ENCODE measurements at regions not wholly inside any gene's neighbourhood (a gene's known extent, or its start where the extent isn't known, plus 50 kb on each side); places are given as distances from the start of the nearest gene placed in this dataset.

DNA sequence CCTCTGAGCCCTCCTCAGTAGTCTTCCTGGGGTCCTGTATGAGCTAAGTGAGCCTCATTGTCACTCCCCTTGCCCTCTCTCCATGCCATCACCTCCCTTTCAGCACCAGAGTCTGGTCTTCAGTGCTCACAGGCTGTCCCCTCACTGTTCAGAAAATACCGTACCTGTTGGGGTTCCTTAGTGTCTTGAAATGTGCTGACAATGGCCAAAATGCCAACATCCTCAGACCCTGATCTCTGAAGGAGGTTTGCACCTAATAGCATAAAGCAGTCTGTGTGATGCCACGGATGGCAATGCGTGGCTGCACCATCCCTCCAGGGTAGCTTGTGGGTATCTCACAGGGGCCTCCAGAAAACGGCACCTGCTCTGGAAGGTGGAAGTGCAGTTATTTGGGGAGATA lies 301.0 kb upstream of the TLE3 start:
- Histone ChIP-seq H3K36me3 (no peaks in the 10 kb centered on the region), H3K27ac (no peak overlapping the region), H3K4me3 (no peak overlapping the region), H3K4me1 (peaks cover 0 to 12% (median 4%) of the 10 kb centered on the region in 4 donors), H3K9me3 (no peaks in the 10 kb centered on the region), H3K27me3 (no peaks in the 10 kb centered on the region)
- intact Hi-C loops (cut with DNase I; ENCODE audit: low total_unique reads), result no loop called here
- TF ChIP-seq POLR2AphosphoS5 (IDR thresholded peaks at IDR 0.05) (no peak), POLR2A (IDR thresholded peaks at IDR 0.05) (no peak), EP300 (IDR thresholded peaks at IDR 0.05) (no peak)
- TF ChIP-seq, protein P1, sequence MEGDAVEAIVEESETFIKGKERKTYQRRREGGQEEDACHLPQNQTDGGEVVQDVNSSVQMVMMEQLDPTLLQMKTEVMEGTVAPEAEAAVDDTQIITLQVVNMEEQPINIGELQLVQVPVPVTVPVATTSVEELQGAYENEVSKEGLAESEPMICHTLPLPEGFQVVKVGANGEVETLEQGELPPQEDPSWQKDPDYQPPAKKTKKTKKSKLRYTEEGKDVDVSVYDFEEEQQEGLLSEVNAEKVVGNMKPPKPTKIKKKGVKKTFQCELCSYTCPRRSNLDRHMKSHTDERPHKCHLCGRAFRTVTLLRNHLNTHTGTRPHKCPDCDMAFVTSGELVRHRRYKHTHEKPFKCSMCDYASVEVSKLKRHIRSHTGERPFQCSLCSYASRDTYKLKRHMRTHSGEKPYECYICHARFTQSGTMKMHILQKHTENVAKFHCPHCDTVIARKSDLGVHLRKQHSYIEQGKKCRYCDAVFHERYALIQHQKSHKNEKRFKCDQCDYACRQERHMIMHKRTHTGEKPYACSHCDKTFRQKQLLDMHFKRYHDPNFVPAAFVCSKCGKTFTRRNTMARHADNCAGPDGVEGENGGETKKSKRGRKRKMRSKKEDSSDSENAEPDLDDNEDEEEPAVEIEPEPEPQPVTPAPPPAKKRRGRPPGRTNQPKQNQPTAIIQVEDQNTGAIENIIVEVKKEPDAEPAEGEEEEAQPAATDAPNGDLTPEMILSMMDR (IDR thresholded peaks at IDR 0.05), result no peak
- WGBS, 5 donors, result 92 to 98% (median 97%) methylated on average over 4 of the region's 4 CpGs
- DNase-seq, result no peak

- intact Hi-C loops (cut with DNase I; ENCODE audit: low total_unique reads), result no loop called here
- TF ChIP-seq POLR2AphosphoS5 (IDR thresholded peaks at IDR 0.05) (no peak), EP300 (IDR thresholded peaks at IDR 0.05) (no peak), POLR2A (IDR thresholded peaks at IDR 0.05) (no peak)
- TF ChIP-seq, protein P1 (IDR thresholded peaks at IDR 0.05), result no peak
- Histone ChIP-seq H3K9me3 (no peaks in the 10 kb centered on the region), H3K27me3 (no peaks in the 10 kb centered on the region), H3K4me1 (peaks cover 0 to 12% (median 4%) of the 10 kb centered on the region in 4 donors), H3K27ac (no peak overlapping the region), H3K36me3 (no peaks in the 10 kb centered on the region), H3K4me3 (no peak overlapping the region)
- peak in 1 of 2 donors; percentile 8 for DNase-seq
- 53 to 66% (median 63%) methylated on average over 9 of the region's 9 CpGs for WGBS, 5 donors
Measured at GRCh38 chr15:70396807-70397206, 299.1 kb upstream of the TLE3 start.

DNA sequence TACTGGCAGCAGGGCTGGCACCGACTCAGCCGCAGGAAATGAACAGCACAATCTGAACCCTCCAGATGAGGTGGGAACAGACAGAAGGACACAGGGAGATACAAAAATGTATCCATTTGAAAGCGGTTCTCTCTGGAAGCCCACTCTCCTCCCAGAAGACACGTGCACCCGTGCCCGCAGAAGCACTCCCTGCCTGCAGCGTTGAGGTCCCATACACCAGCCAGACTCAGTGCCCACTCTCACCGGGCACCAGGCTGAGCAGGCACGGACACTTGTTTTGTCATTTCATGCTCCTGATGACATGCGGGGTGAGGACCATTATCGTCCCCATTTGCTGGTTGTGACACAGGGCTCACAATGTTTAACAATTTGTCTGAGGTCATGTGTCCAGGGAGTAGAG lies 297.4 kb upstream of the TLE3 start:
- 89 to 94% (median 90%) methylated on average over 8 to 11 of the region's 11 CpGs for WGBS, 5 donors

GRCh38 chr15:70390723-70391122 lies 293.0 kb upstream of the TLE3 start:
- H3K9me3 ChIP-seq, result no peaks in the 10 kb centered on the region
- no peaks in the 10 kb centered on the region for H3K27me3 ChIP-seq
- no peaks in the 10 kb centered on the region for H3K36me3 ChIP-seq
- intact Hi-C loops (cut with DNase I; ENCODE audit: low total_unique reads), result no loop called here
- no peak overlapping the region for H3K4me3 ChIP-seq
- no peaks in the 10 kb centered on the region for H3K4me1 ChIP-seq
- TF ChIP-seq EP300 (IDR thresholded peaks at IDR 0.05) (no peak), POLR2A (IDR thresholded peaks at IDR 0.05) (no peak), POLR2AphosphoS5 (IDR thresholded peaks at IDR 0.05) (no peak)
- TF ChIP-seq, protein P1 (IDR thresholded peaks at IDR 0.05), result no peak
- no peak for DNase-seq
- no peak overlapping the region for H3K27ac ChIP-seq

More for the DNA sequence above, 297.4 kb upstream of the TLE3 start:
- no peaks in the 10 kb centered on the region for H3K36me3 ChIP-seq
- H3K4me1 ChIP-seq, result peaks cover 0 to 12% (median 4%) of the 10 kb centered on the region in 4 donors
- intact Hi-C loops (cut with DNase I; ENCODE audit: low total_unique reads), result no loop called here
- TF ChIP-seq POLR2A (IDR thresholded peaks at IDR 0.05), result no peak
- TF ChIP-seq, protein P1 (IDR thresholded peaks at IDR 0.05), result no peak
- TF ChIP-seq EP300 (IDR thresholded peaks at IDR 0.05), result no peak
- no peak for TF ChIP-seq POLR2AphosphoS5 (IDR thresholded peaks at IDR 0.05)
- DNase-seq, result no peak
- H3K9me3 ChIP-seq, result no peaks in the 10 kb centered on the region
- no peaks in the 10 kb centered on the region for H3K27me3 ChIP-seq
- H3K4me3 ChIP-seq, result no peak overlapping the region
- no peak overlapping the region for H3K27ac ChIP-seq

Data from stomach (tissue), 8 donors.